Progenitor cell of endocrine pancreas (in vitro differentiated cells): ENCODE measurements at regions not wholly inside any gene's neighbourhood (a gene's known extent, or its start where the extent isn't known, plus 50 kb on each side); places are given as distances from the start of the nearest gene placed in this dataset.

ENCODE experiments used
- DNase-seq: peaks from one replicate; pipeline ENCODE4 v3.0.0; 2021; ENCODE audit warnings: low spot score; ENCODE audit not compliant: unreplicated experiment
- H3K27ac Mint-ChIP-seq: 2 replicates; pipeline ENCODE4 v1.8.0; 2021; ENCODE audit warnings: mild to moderate bottlenecking, moderate library complexity, mixed read lengths
- H3K27me3 Mint-ChIP-seq: 2 replicates; pipeline ENCODE4 v1.8.0; 2021; ENCODE audit warnings: mixed read lengths
- H3K36me3 Mint-ChIP-seq: 2 replicates; pipeline ENCODE4 v1.8.0; 2022; ENCODE audit warnings: mixed read lengths; ENCODE audit not compliant: insufficient read depth
- H3K4me1 Mint-ChIP-seq: 2 replicates; pipeline ENCODE4 v1.8.0; 2021; ENCODE audit warnings: low read depth, mixed read lengths
- H3K4me3 Mint-ChIP-seq: 2 replicates; pipeline ENCODE4 v1.8.0; 2021; ENCODE audit warnings: low read depth, mild to moderate bottlenecking, moderate library complexity, mixed read lengths
- H3K9me3 Mint-ChIP-seq: 2 replicates; pipeline ENCODE4 v1.8.0; 2021; ENCODE audit warnings: low read depth, mixed read lengths
- TF ChIP-seq, protein P1 (sequence below): fragments of 200-600 bp; sonication (generic); IDR thresholded peaks from one replicate; pipeline ENCODE4 v1.5.0; 2021; ENCODE audit warnings: antibody characterized with exemption, mild to moderate bottlenecking; ENCODE audit not compliant: unreplicated experiment

DNA sequence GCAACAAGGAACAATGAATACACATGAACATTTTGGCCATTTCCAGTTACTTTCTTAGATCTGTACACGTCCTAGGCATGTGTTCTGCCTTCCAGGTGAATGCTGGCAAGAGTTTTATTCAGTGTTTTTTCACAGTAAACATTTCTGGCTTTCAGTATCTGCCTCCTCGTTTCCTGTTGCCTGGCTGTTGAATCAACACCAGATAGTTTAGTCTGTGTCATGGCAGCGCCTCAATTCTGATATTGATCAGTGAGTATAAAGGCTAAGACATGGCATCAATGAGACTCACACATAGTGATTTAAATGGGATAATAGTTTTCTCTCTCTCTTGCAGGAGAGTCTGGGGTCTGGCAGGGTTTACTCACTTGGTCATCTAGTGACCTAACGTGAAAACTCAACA lies 266.9 kb upstream of the SLCO3A1 start:
- H3K4me1 Mint-ChIP-seq: no peaks in the 10 kb centered on the region

DNA sequence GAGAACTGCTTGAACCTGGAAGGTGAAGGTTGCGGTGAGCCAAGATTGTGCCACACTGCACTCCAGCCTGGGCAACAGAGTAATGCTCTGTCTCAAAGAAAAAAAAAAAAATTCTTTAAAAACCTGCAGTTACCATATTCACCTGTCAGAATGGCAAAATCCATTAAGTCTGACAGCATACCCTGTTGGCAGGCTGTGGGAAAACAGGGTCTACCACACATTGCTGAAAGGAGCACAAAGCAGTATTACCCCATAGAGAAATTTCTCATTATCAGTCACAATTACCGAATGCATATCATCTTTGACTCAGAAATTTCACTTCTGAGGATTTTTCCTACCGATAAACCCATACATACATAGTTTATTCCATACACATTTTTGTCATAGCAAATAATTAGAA lies 264.1 kb upstream of the SLCO3A1 start:
- DNase-seq: no peak
- Mint-ChIP-seq H3K36me3 (no peaks in the 10 kb centered on the region), H3K27ac (no peak overlapping the region), H3K4me3 (no peak overlapping the region), H3K9me3 (no peaks in the 10 kb centered on the region), H3K4me1 (no peaks in the 10 kb centered on the region), H3K27me3 (peaks cover 2% of the 10 kb centered on the region)
- TF ChIP-seq, protein P1, sequence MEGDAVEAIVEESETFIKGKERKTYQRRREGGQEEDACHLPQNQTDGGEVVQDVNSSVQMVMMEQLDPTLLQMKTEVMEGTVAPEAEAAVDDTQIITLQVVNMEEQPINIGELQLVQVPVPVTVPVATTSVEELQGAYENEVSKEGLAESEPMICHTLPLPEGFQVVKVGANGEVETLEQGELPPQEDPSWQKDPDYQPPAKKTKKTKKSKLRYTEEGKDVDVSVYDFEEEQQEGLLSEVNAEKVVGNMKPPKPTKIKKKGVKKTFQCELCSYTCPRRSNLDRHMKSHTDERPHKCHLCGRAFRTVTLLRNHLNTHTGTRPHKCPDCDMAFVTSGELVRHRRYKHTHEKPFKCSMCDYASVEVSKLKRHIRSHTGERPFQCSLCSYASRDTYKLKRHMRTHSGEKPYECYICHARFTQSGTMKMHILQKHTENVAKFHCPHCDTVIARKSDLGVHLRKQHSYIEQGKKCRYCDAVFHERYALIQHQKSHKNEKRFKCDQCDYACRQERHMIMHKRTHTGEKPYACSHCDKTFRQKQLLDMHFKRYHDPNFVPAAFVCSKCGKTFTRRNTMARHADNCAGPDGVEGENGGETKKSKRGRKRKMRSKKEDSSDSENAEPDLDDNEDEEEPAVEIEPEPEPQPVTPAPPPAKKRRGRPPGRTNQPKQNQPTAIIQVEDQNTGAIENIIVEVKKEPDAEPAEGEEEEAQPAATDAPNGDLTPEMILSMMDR: peak; percentile 15

More for the DNA sequence above, 266.9 kb upstream of the SLCO3A1 start:
- TF ChIP-seq, protein P1: no peak
- peaks cover 5% of the 10 kb centered on the region for H3K27me3 Mint-ChIP-seq
- H3K27ac Mint-ChIP-seq: no peak overlapping the region
- H3K9me3 Mint-ChIP-seq: peaks cover 3% of the 10 kb centered on the region
- H3K4me3 Mint-ChIP-seq: no peak overlapping the region
- DNase-seq: no peak
- H3K36me3 Mint-ChIP-seq: no peaks in the 10 kb centered on the region

DNA sequence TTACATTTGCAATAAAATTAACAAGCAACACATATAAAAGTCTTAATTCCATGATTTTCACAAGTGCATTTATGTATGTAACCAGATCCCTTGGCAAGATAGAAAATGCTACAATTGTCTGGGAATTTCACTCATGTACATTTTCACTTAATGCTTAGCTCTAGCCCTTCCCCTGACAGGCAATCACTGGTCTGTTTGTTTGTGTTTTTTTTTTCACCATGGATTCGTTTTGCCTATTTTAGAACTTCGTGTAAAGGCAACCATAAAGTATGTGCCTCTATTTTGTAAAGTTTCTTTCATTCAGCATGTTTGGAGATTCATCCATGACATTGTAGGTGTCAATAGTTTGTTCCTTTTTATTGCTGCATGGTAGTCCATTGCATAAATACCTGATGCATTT lies 260.9 kb upstream of the SLCO3A1 start:
- no peaks in the 10 kb centered on the region for H3K36me3 Mint-ChIP-seq

DNA sequence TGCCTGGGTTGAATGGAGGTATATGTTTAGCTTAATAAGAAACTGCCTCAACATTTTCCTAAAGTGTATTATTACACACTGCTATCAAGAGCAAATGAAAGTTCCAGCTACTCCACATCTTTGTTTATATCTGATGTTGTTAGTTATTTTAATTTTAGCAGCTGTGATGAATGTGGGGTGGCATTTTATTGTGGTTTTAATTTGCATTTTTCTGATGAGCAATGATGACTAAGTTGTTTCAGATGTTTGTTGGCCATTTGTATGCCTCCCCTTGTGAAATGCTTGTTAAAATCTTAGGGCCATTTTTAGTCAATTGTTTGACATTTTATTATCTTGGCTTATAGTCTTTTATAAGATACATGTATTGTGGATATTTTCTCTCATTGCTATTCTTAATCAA lies 260.4 kb upstream of the SLCO3A1 start:
- Mint-ChIP-seq H3K4me1 (no peaks in the 10 kb centered on the region), H3K36me3 (no peaks in the 10 kb centered on the region), H3K27me3 (peaks cover 14% of the 10 kb centered on the region), H3K27ac (no peak overlapping the region), H3K4me3 (no peak overlapping the region), H3K9me3 (no peaks in the 10 kb centered on the region)
- no peak for DNase-seq
- TF ChIP-seq, protein P1: no peak

More for the DNA sequence above, 260.9 kb upstream of the SLCO3A1 start:
- Mint-ChIP-seq H3K4me3 (no peak overlapping the region), H3K9me3 (no peaks in the 10 kb centered on the region), H3K27me3 (peaks cover 9% of the 10 kb centered on the region), H3K4me1 (no peaks in the 10 kb centered on the region), H3K27ac (no peak overlapping the region)
- no peak for DNase-seq
- TF ChIP-seq, protein P1: no peak

DNA sequence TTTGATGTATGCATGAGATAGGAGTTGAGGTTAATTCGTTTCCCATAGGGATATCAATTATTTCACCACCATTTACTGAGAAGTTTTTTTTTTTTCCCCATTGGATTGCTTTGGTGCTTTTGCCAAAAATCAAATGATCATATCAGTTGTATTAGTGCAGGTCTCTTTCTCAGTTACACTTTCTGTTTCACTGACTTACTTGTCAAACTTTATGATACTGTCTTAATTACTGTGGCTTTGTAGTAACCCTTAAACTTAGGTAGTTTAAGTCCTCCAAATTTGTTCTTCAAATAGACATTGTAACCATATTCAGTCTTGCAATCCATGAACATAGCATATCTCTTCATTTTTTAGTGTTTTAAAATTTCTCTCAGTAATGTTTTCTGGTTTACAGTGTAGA lies 259.9 kb upstream of the SLCO3A1 start:
- TF ChIP-seq, protein P1: no peak
- no peaks in the 10 kb centered on the region for H3K4me1 Mint-ChIP-seq
- H3K9me3 Mint-ChIP-seq: no peaks in the 10 kb centered on the region

More for the DNA sequence above, 259.9 kb upstream of the SLCO3A1 start:
- H3K36me3 Mint-ChIP-seq: no peaks in the 10 kb centered on the region
- H3K27ac Mint-ChIP-seq: no peak overlapping the region
- H3K4me3 Mint-ChIP-seq: no peak overlapping the region
- no peak for DNase-seq
- H3K27me3 Mint-ChIP-seq: peaks cover 16% of the 10 kb centered on the region
